ENCODE measurements at regions not wholly inside any gene's neighbourhood (a gene's known extent, or its start where the extent isn't known, plus 50 kb on each side); places are given as distances from the start of the nearest gene placed in this dataset.

GRCh38 chr5:117434254-117434653 lies 859.6 kb upstream of the SEMA6A start:
- H2AFZ ChIP-seq (ENCODE audit: low read depth) = peak overlapping the region; percentile 47; the same call in 1 of the 2 replicates
- no peaks in the 10 kb centered on the region for H3K79me2 ChIP-seq (ENCODE audit: insufficient read depth, low read depth)
- H3K36me3 ChIP-seq (ENCODE audit: insufficient read depth) = no peaks in the 10 kb centered on the region
- TF ChIP-seq CTCF (conservative IDR thresholded peaks at IDR 0.05; ENCODE audit: low read depth, low read length) = no peak
- H3K27ac ChIP-seq = peak overlapping the region; percentile 2; the same call in 1 of the 2 replicates
- no peak overlapping the region for H3K4me3 ChIP-seq (IDR thresholded peaks at IDR 0.05; ENCODE audit: insufficient read depth, low read depth, low read length)
- no peak overlapping the region for H3K9ac ChIP-seq
- peaks cover 20% of the 10 kb centered on the region for H3K4me1 ChIP-seq (ENCODE audit: low read depth, poor library complexity, severe bottlenecking)
- H3K27me3 ChIP-seq (ENCODE audit: insufficient read depth, low read depth) = no peaks in the 10 kb centered on the region
- peak overlapping the region; percentile 59 for H3K4me2 ChIP-seq
- no peaks in the 10 kb centered on the region for H4K20me1 ChIP-seq (ENCODE audit: insufficient read depth)

- Histone ChIP-seq H3K36me3 (ENCODE audit: insufficient read depth) (no peaks in the 10 kb centered on the region), H3K4me1 (ENCODE audit: low read depth, poor library complexity, severe bottlenecking) (peaks cover 20% of the 10 kb centered on the region), H3K4me2 (peak overlapping the region; percentile 59), H3K79me2 (ENCODE audit: insufficient read depth, low read depth) (no peaks in the 10 kb centered on the region), H2AFZ (ENCODE audit: low read depth) (peak overlapping the region; percentile 47; the same call in 1 of the 2 replicates), H3K4me3 (IDR thresholded peaks at IDR 0.05; ENCODE audit: insufficient read depth, low read depth, low read length) (no peak overlapping the region), H4K20me1 (ENCODE audit: insufficient read depth) (no peaks in the 10 kb centered on the region), H3K27ac (peak overlapping the region; percentile 2; the same call in 1 of the 2 replicates), H3K27me3 (ENCODE audit: insufficient read depth, low read depth) (no peaks in the 10 kb centered on the region), H3K9ac (no peak overlapping the region)
- no peak for TF ChIP-seq CTCF (conservative IDR thresholded peaks at IDR 0.05; ENCODE audit: low read depth, low read length)
Measured at GRCh38 chr5:117433818-117434217, 859.2 kb upstream of the SEMA6A start.

GRCh38 chr5:117431091-117431490 lies 856.5 kb upstream of the SEMA6A start:
- no peak for TF ChIP-seq CTCF (conservative IDR thresholded peaks at IDR 0.05; ENCODE audit: low read depth, low read length)
- no peak overlapping the region for H3K4me3 ChIP-seq (IDR thresholded peaks at IDR 0.05; ENCODE audit: insufficient read depth, low read depth, low read length)
- H3K4me1 ChIP-seq (ENCODE audit: low read depth, poor library complexity, severe bottlenecking) = peaks cover 20% of the 10 kb centered on the region
- no peaks in the 10 kb centered on the region for H3K79me2 ChIP-seq (ENCODE audit: insufficient read depth, low read depth)
- no peak overlapping the region for H3K4me2 ChIP-seq
- H3K9ac ChIP-seq = no peak overlapping the region
- no peaks in the 10 kb centered on the region for H3K36me3 ChIP-seq (ENCODE audit: insufficient read depth)
- H3K27ac ChIP-seq = no peak overlapping the region
- H3K27me3 ChIP-seq (ENCODE audit: insufficient read depth, low read depth) = no peaks in the 10 kb centered on the region
- no peaks in the 10 kb centered on the region for H4K20me1 ChIP-seq (ENCODE audit: insufficient read depth)
- H2AFZ ChIP-seq (ENCODE audit: low read depth) = no peak overlapping the region

- no peak overlapping the region for H3K4me3 ChIP-seq (IDR thresholded peaks at IDR 0.05; ENCODE audit: insufficient read depth, low read depth, low read length)
- no peaks in the 10 kb centered on the region for H3K4me1 ChIP-seq (ENCODE audit: low read depth, poor library complexity, severe bottlenecking)
- H3K79me2 ChIP-seq (ENCODE audit: insufficient read depth, low read depth) = no peaks in the 10 kb centered on the region
- no peak overlapping the region for H2AFZ ChIP-seq (ENCODE audit: low read depth)
- H3K9ac ChIP-seq = no peak overlapping the region
- H3K27me3 ChIP-seq (ENCODE audit: insufficient read depth, low read depth) = no peaks in the 10 kb centered on the region
- H3K4me2 ChIP-seq = no peak overlapping the region
- H3K36me3 ChIP-seq (ENCODE audit: insufficient read depth) = no peaks in the 10 kb centered on the region
- no peak overlapping the region for H3K27ac ChIP-seq
- no peaks in the 10 kb centered on the region for H4K20me1 ChIP-seq (ENCODE audit: insufficient read depth)
- TF ChIP-seq CTCF (conservative IDR thresholded peaks at IDR 0.05; ENCODE audit: low read depth, low read length) = no peak
Measured at GRCh38 chr5:117425163-117425562, 850.5 kb upstream of the SEMA6A start.

All from KMS-11 (cell line).